ENCODE measurements at regions not wholly inside any gene's neighbourhood (a gene's known extent, or its start where the extent isn't known, plus 50 kb on each side); places are given as distances from the start of the nearest gene placed in this dataset.
A peak's percentile ranks its signal among the peaks of the same experiment; 100 is the strongest.

- no TSS peak for BruUV-seq (replicated peaks)
- no peaks in the 10 kb centered on the region for H4K20me1 ChIP-seq (ENCODE audit: insufficient read depth, low read length)
- CTCF ChIA-PET = no interaction called here
Measured at GRCh38 chr10:70960783-70961570, 72.6 kb upstream of the PCBD1 start.

More at GRCh38 chr10:70960783-70961570, 72.6 kb upstream of the PCBD1 start:
- no peak overlapping the region for H3K4ac ChIP-seq (ENCODE audit: low read depth, low read length)
- 73% methylated on average over 2 of the region's 9 CpGs; no CpG with 5 or more reads in 1 of the 2 experiments for WGBS, 2 experiments (ENCODE audit: extremely low coverage in 2 of 2, insufficient read length in 1 of 2)
- no peak overlapping the region for H3K56ac ChIP-seq (ENCODE audit: extremely low read depth, insufficient read depth, low read length)
- no peaks in the 10 kb centered on the region for H3K36me3 ChIP-seq (ENCODE audit: control insufficient read depth, insufficient read depth, low read length)
- peak overlapping the region; percentile 90 for H2BK5ac ChIP-seq (ENCODE audit: low read depth, low read length, poor library complexity, severe bottlenecking)
- in situ Hi-C loops (cut with MboI; ENCODE audit: low sequenced_read_pairs) = no loop called here
- no peak overlapping the region for H4K5ac ChIP-seq (ENCODE audit: low read depth, low read length)
- TF ChIP-seq SMC3 (IDR thresholded peaks at IDR 0.05; ENCODE audit: low read depth, low read length) (no peak), CTCF (conservative IDR thresholded peaks at IDR 0.05; ENCODE audit: low read depth, low read length) (no peak), POLR2A (IDR thresholded peaks at IDR 0.05; ENCODE audit: low read depth, low read length) (no peak), MXI1 (IDR thresholded peaks at IDR 0.05; ENCODE audit: borderline replicate concordance, low read depth, low read length) (no peak), CHD1 (IDR thresholded peaks at IDR 0.05; ENCODE audit: low read depth, low read length) (no peak), BHLHE40 (IDR thresholded peaks at IDR 0.05; ENCODE audit: low read depth, low read length) (no peak), RAD21 (IDR thresholded peaks at IDR 0.05; ENCODE audit: low read length) (no peak), ELK1 (IDR thresholded peaks at IDR 0.05; ENCODE audit: borderline replicate concordance, low read depth, low read length) (no peak), USF2 (IDR thresholded peaks at IDR 0.05; ENCODE audit: low read depth, low read length) (no peak)
- DNase-seq (no peak), ATAC-seq (ENCODE audit: low read depth) (no peak)
- no peaks in the 10 kb centered on the region for H3K4me1 ChIP-seq (ENCODE audit: control insufficient read depth, insufficient read depth, low read length)
- no peak overlapping the region for H2AK5ac ChIP-seq (ENCODE audit: low read depth, low read length)
- no peaks in the 10 kb centered on the region for H3K9me3 ChIP-seq (ENCODE audit: control insufficient read depth, insufficient read depth, low read length)
- H3K18ac ChIP-seq (ENCODE audit: low read depth, low read length) = no peak overlapping the region
- no peak overlapping the region for H3K4me3 ChIP-seq (ENCODE audit: insufficient read depth, low read depth, low read length)
- POLR2A ChIA-PET (ENCODE audit: unreplicated experiment) = no interaction called here
- intact Hi-C loops (cut with micrococcal nuclease) = no loop called here
- peaks cover 25% of the 10 kb centered on the region for H3K27me3 ChIP-seq (ENCODE audit: control insufficient read depth, insufficient read depth, low read length)
- H3K27ac ChIP-seq (ENCODE audit: insufficient read depth, low read length) = no peak overlapping the region
- no peaks in the 10 kb centered on the region for H3K79me1 ChIP-seq (ENCODE audit: low read depth in 1 of 2, low read length in 2 of 2)
- no peak overlapping the region for H4K8ac ChIP-seq (ENCODE audit: low read depth in 2 of 2, low read length in 2 of 2)
- H3K23ac ChIP-seq (ENCODE audit: low read depth, low read length) = no peak overlapping the region
- peak overlapping the region; percentile 23 for H2AFZ ChIP-seq (replicated peaks; ENCODE audit: low read length, poor library complexity)
- no peak overlapping the region for H2BK15ac ChIP-seq (ENCODE audit: low read depth, low read length)
- dilution Hi-C loops (cut with HindIII; ENCODE audit: low sequenced_read_pairs, unreplicated experiment) = no loop called here
- no peak overlapping the region for H2BK120ac ChIP-seq (ENCODE audit: low read depth, low read length)
- no peak overlapping the region for H3K14ac ChIP-seq (replicated peaks; ENCODE audit: low read depth, low read length)
- H2AK9ac ChIP-seq (replicated peaks; ENCODE audit: low read depth, low read length, poor library complexity) = peak overlapping the region; percentile 16
- H2BK20ac ChIP-seq (ENCODE audit: low read depth, low read length) = no peak overlapping the region
- H3K9ac ChIP-seq (ENCODE audit: low read depth, low read length) = no peak overlapping the region
- no peaks in the 10 kb centered on the region for H3K9me1 ChIP-seq (ENCODE audit: insufficient read depth, low read length)
- no peak overlapping the region for H3K4me2 ChIP-seq (ENCODE audit: low read depth, low read length)
- H4K91ac ChIP-seq (ENCODE audit: insufficient read depth, low read depth, low read length) = no peak overlapping the region

All from IMR-90 (cell line).